ENCODE measurements at regions not wholly inside any gene's neighbourhood (a gene's known extent, or its start where the extent isn't known, plus 50 kb on each side); places are given as distances from the start of the nearest gene placed in this dataset.

GRCh38 chr3:104298662-104299061 lies 1068.0 kb upstream of the ALCAM start:
- DNase-seq (ENCODE audit: low read depth in 2 of 2), result no peak
- no peak overlapping the region for H3K4me3 ChIP-seq (replicated peaks in 1 of 2; ENCODE audit: low read depth in 2 of 2, low read length in 2 of 2)
- no peak for TF ChIP-seq CTCF (IDR thresholded peaks at IDR 0.05; ENCODE audit: low read depth, low read length)

- DNase-seq (ENCODE audit: low read depth in 2 of 2), result no peak
- no peak overlapping the region for H3K4me3 ChIP-seq (replicated peaks in 1 of 2; ENCODE audit: low read depth in 2 of 2, low read length in 2 of 2)
- TF ChIP-seq CTCF (IDR thresholded peaks at IDR 0.05; ENCODE audit: low read depth, low read length), result no peak
Measured at GRCh38 chr3:104316118-104316517, 1050.6 kb upstream of the ALCAM start.

- H3K4me3 ChIP-seq (replicated peaks in 1 of 2; ENCODE audit: low read depth in 2 of 2, low read length in 2 of 2), result no peak overlapping the region
- TF ChIP-seq CTCF (IDR thresholded peaks at IDR 0.05; ENCODE audit: low read depth, low read length), result no peak
- no peak for DNase-seq (ENCODE audit: low read depth in 2 of 2)
Measured at GRCh38 chr3:104323226-104323625, 1043.5 kb upstream of the ALCAM start.

GRCh38 chr3:104347291-104347690 lies 1019.4 kb upstream of the ALCAM start:
- DNase-seq (ENCODE audit: low read depth in 2 of 2), result peak in 1 of 2 donors; percentile 40
- no peak overlapping the region for H3K4me3 ChIP-seq (replicated peaks in 1 of 2; ENCODE audit: low read depth in 2 of 2, low read length in 2 of 2)
- TF ChIP-seq CTCF (IDR thresholded peaks at IDR 0.05; ENCODE audit: low read depth, low read length), result no peak

GRCh38 chr3:104349836-104350235 lies 1016.9 kb upstream of the ALCAM start:
- no peak for TF ChIP-seq CTCF (IDR thresholded peaks at IDR 0.05; ENCODE audit: low read depth, low read length)
- no peak for DNase-seq (ENCODE audit: low read depth in 2 of 2)
- no peak overlapping the region for H3K4me3 ChIP-seq (replicated peaks in 1 of 2; ENCODE audit: low read depth in 2 of 2, low read length in 2 of 2)

- H3K4me3 ChIP-seq (replicated peaks in 1 of 2; ENCODE audit: low read depth in 2 of 2, low read length in 2 of 2), result no peak overlapping the region
- no peak for DNase-seq (ENCODE audit: low read depth in 2 of 2)
- TF ChIP-seq CTCF (IDR thresholded peaks at IDR 0.05; ENCODE audit: low read depth, low read length), result no peak
Measured at GRCh38 chr3:104353951-104354350, 1012.8 kb upstream of the ALCAM start.

GRCh38 chr3:104359546-104359945 lies 1007.2 kb upstream of the ALCAM start:
- peak; percentile 76 to 89 for DNase-seq (ENCODE audit: low read depth in 2 of 2)
- no peak for TF ChIP-seq CTCF (IDR thresholded peaks at IDR 0.05; ENCODE audit: low read depth, low read length)
- H3K4me3 ChIP-seq (replicated peaks in 1 of 2; ENCODE audit: low read depth in 2 of 2, low read length in 2 of 2), result no peak overlapping the region
